Uterus (tissue), 2 donors: ENCODE measurements at regions not wholly inside any gene's neighbourhood (a gene's known extent, or its start where the extent isn't known, plus 50 kb on each side); places are given as distances from the start of the nearest gene placed in this dataset.

ENCODE experiments used
- CTCF ChIP-seq, 4 experiments: fragments of 200-600 bp in 2 of 4; fragments of 450-650 bp in 2 of 4; sonication (generic) in 2 of 4; IDR thresholded peaks; one replicate each; pipeline ENCODE4 v1.5.1; 2016 to 2019; ENCODE audit warnings: antibody characterized with exemption in 4 of 4, mild to moderate bottlenecking in 2 of 4, moderate library complexity in 1 of 4
- POLR2A ChIP-seq, 2 donors: fragments of 450-650 bp; IDR thresholded peaks; one replicate each; pipeline ENCODE4 v1.6.1; 2016; ENCODE audit warnings: antibody characterized with exemption in 2 of 2, mild to moderate bottlenecking in 1 of 2, moderate library complexity in 1 of 2

DNA sequence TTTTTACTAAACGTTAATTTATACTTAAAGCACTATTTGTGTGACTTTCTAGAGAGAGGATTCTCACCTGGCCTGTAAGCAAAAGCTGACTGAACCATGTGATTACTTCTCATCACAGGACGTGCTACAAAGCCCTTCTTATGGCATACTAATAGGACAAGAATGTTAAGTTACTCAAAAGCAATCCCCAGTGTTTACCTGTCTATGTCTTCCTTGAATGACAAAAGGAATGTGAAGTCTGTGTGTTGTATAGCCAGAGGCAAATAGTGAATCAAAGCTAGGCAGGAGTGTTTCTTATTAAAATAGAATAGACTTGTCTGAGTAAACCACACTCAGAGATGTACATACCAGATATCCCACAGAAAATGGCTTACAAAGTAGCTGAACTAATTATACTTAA lies 1465.5 kb downstream of the SUCLG1 start:
- TF ChIP-seq CTCF (IDR thresholded peaks at IDR 0.05) (no peak), POLR2A (IDR thresholded peaks at IDR 0.05) (no peak)
